ENCODE measurements at regions not wholly inside any gene's neighbourhood (a gene's known extent, or its start where the extent isn't known, plus 50 kb on each side); places are given as distances from the start of the nearest gene placed in this dataset.

GRCh38 chr16:5665834-5666233 lies 568.2 kb upstream of the EEF2KMT start:
- Histone ChIP-seq H3K4me3 (no peak overlapping the region), H3K9me3 (no peaks in the 10 kb centered on the region), H3K36me3 (ENCODE audit: low read depth, missing control alignments) (no peaks in the 10 kb centered on the region), H3K27ac (no peak overlapping the region), H3K27me3 (no peaks in the 10 kb centered on the region), H3K4me1 (no peaks in the 10 kb centered on the region)
- 59 to 67% methylated on average over 7 to 11 of the region's 11 CpGs for WGBS, 2 donors
- no peak for DNase-seq
- TF ChIP-seq CTCF (IDR thresholded peaks at IDR 0.05): no peak
- TF ChIP-seq POLR2A (IDR thresholded peaks at IDR 0.05): no peak
- intact Hi-C loops (cut with DNase I; ENCODE audit: low total_unique reads): no loop called here

- intact Hi-C loops (cut with DNase I; ENCODE audit: low total_unique reads): no loop called here
- WGBS, 2 donors: 46 to 57% methylated on average over 11 of the region's 11 CpGs
Measured at GRCh38 chr16:5653789-5654188, 556.2 kb upstream of the EEF2KMT start.

GRCh38 chr16:5653041-5653440 lies 555.4 kb upstream of the EEF2KMT start:
- Histone ChIP-seq H3K36me3 (ENCODE audit: low read depth, missing control alignments) (no peaks in the 10 kb centered on the region), H3K27ac (no peak overlapping the region), H3K9me3 (no peaks in the 10 kb centered on the region), H3K4me3 (no peak overlapping the region), H3K27me3 (no peaks in the 10 kb centered on the region), H3K4me1 (no peaks in the 10 kb centered on the region)
- intact Hi-C loops (cut with DNase I; ENCODE audit: low total_unique reads): no loop called here
- no peak for DNase-seq
- 70 to 76% methylated on average over 10 of the region's 10 CpGs for WGBS, 2 donors
- TF ChIP-seq CTCF (IDR thresholded peaks at IDR 0.05) (no peak), POLR2A (IDR thresholded peaks at IDR 0.05) (no peak)

More at GRCh38 chr16:5653789-5654188, 556.2 kb upstream of the EEF2KMT start:
- no peak for TF ChIP-seq POLR2A (IDR thresholded peaks at IDR 0.05)
- Histone ChIP-seq H3K4me3 (no peak overlapping the region), H3K4me1 (no peaks in the 10 kb centered on the region), H3K9me3 (no peaks in the 10 kb centered on the region), H3K27me3 (no peaks in the 10 kb centered on the region), H3K36me3 (ENCODE audit: low read depth, missing control alignments) (no peaks in the 10 kb centered on the region), H3K27ac (no peak overlapping the region)
- no peak for DNase-seq

- WGBS, 2 donors: 54 to 57% methylated on average over 17 to 22 of the region's 22 CpGs
- Histone ChIP-seq H3K27ac (no peak overlapping the region), H3K9me3 (no peaks in the 10 kb centered on the region), H3K27me3 (no peaks in the 10 kb centered on the region), H3K36me3 (ENCODE audit: low read depth, missing control alignments) (no peaks in the 10 kb centered on the region), H3K4me1 (no peaks in the 10 kb centered on the region), H3K4me3 (no peak overlapping the region)
- no peak for DNase-seq
- intact Hi-C loops (cut with DNase I; ENCODE audit: low total_unique reads): no loop called here
- TF ChIP-seq POLR2A (IDR thresholded peaks at IDR 0.05): no peak
- no peak for TF ChIP-seq CTCF (IDR thresholded peaks at IDR 0.05)
Measured at GRCh38 chr16:5649762-5650743, 552.5 kb upstream of the EEF2KMT start.

- intact Hi-C loops (cut with DNase I; ENCODE audit: low total_unique reads): no loop called here
- no peaks in the 10 kb centered on the region for H3K9me3 ChIP-seq
- H3K36me3 ChIP-seq (ENCODE audit: low read depth, missing control alignments): no peaks in the 10 kb centered on the region
- H3K27ac ChIP-seq: no peak overlapping the region
- H3K27me3 ChIP-seq: no peaks in the 10 kb centered on the region
- H3K4me3 ChIP-seq: no peak overlapping the region
- 73 to 75% methylated on average over 1 of the region's 1 CpG for WGBS, 2 donors
- TF ChIP-seq CTCF (IDR thresholded peaks at IDR 0.05) (no peak), POLR2A (IDR thresholded peaks at IDR 0.05) (no peak)
- DNase-seq: no peak
- H3K4me1 ChIP-seq: no peaks in the 10 kb centered on the region
Measured at GRCh38 chr16:5647051-5647450, 549.5 kb upstream of the EEF2KMT start.
